SU-DHL-6 (cell line): ENCODE measurements at regions not wholly inside any gene's neighbourhood (a gene's known extent, or its start where the extent isn't known, plus 50 kb on each side); places are given as distances from the start of the nearest gene placed in this dataset.

Experiments
- H2AFZ ChIP-seq: fragments of 200-600 bp; sonication (generic); 2 replicates; pipeline ENCODE4 v1.6.1; 2014; ENCODE audit warnings: low read depth, mild to moderate bottlenecking, moderate library complexity, mixed read lengths, antibody characterized with exemption, low read length; ENCODE audit not compliant: severe bottlenecking
- H3F3A ChIP-seq: fragments of 200-600 bp; shearing (Covaris generic); 2 replicates; pipeline ENCODE4 v1.6.0; 2016; ENCODE audit warnings: antibody characterized with exemption, mild to moderate bottlenecking; ENCODE audit not compliant: insufficient read depth
- H3K27ac ChIP-seq: fragments of 200-600 bp; sonication (generic); 2 replicates; pipeline ENCODE4 v1.5.1; 2016; ENCODE audit warnings: low read depth, mild to moderate bottlenecking, low read length, moderate library complexity, mixed read lengths
- H3K27me3 ChIP-seq: fragments of 200-600 bp; sonication (generic), shearing (Covaris generic); 2 replicates; pipeline ENCODE4 v1.6.0; 2014; ENCODE audit warnings: mild to moderate bottlenecking, low read length
- H3K36me3 ChIP-seq: fragments of 200-600 bp; sonication (generic); 2 replicates; pipeline ENCODE4 v1.6.1; 2014; ENCODE audit warnings: mild to moderate bottlenecking, low read length, mixed read lengths
- H3K4me2 ChIP-seq: fragments of 300-600, 200-600 bp; shearing (Covaris generic), sonication (generic); 2 replicates; pipeline ENCODE4 v1.6.0; 2014; ENCODE audit warnings: low read length, low read depth, mild to moderate bottlenecking; ENCODE audit not compliant: poor library complexity, severe bottlenecking
- H3K4me3 ChIP-seq: fragments of 200-600 bp; sonication (generic); 2 replicates; pipeline ENCODE4 v1.5.1; 2014; ENCODE audit warnings: antibody characterized with exemption, low read length, mild to moderate bottlenecking, mixed read lengths; ENCODE audit not compliant: insufficient read depth, poor library complexity, severe bottlenecking
- H3K79me2 ChIP-seq: fragments of 200-600 bp; sonication (generic); 2 replicates; pipeline ENCODE4 v1.6.1; 2014; ENCODE audit warnings: mild to moderate bottlenecking, low read length, moderate library complexity; ENCODE audit not compliant: insufficient read depth
- H3K9ac ChIP-seq: fragments of 200-600 bp; sonication (generic); 2 replicates; pipeline ENCODE4 v1.7.0; 2014; ENCODE audit warnings: mild to moderate bottlenecking, low read length
- H3K9me2 ChIP-seq: fragments of 200-600 bp; sonication (generic); replicated peaks from 2 replicates; pipeline ENCODE4 v1.6.1; 2014; ENCODE audit warnings: low read length; ENCODE audit not compliant: insufficient read depth
- H3K9me3 ChIP-seq: fragments of 200-600 bp; sonication (generic); 2 replicates; pipeline ENCODE4 v1.6.1; 2014; ENCODE audit warnings: low read length, mixed read lengths; ENCODE audit not compliant: insufficient read depth
- H4K20me1 ChIP-seq: fragments of 200-600 bp; sonication (generic); 2 replicates; pipeline ENCODE4 v1.6.1; 2014; ENCODE audit warnings: low read depth, mild to moderate bottlenecking, antibody characterized with exemption, low read length, moderate library complexity, mixed read lengths
- EZH2phosphoT487 ChIP-seq: fragments of 200-600 bp; sonication (generic), shearing (Covaris generic); conservative IDR thresholded peaks from 2 replicates; pipeline ENCODE4 v1.6.1; 2018; ENCODE audit warnings: mild to moderate bottlenecking, antibody characterized with exemption, low read length, moderate library complexity, mixed read lengths
- TF ChIP-seq, protein P1 (sequence below): fragments of 200-600 bp; sonication (generic); IDR thresholded peaks from one replicate; pipeline ENCODE4 v1.5.1; 2017; ENCODE audit warnings: antibody characterized with exemption, mild to moderate bottlenecking, low read length, moderate library complexity; ENCODE audit not compliant: insufficient read depth, poor library complexity, severe bottlenecking

DNA sequence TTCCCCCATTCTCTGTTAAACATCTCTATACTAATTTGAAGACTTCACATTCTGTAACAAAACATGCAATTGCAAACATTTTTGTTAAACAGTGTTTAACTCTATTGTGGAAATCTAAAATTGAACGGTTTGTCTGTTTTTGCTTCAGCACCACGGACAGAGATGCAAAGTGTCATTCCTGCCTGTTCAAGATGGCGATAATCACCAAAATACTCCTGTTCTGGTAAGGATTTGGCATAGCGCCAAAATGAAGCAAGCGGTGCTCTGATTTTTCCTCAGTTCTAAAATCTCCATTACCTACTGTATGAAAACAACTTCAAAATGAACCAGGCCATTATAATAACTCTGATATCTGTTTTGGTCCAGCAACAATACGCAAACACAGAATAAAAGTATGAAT is 129.7 kb upstream of the TUSC7 start:
- H4K20me1 ChIP-seq: no peaks in the 10 kb centered on the region
- H3K36me3 ChIP-seq: no peaks in the 10 kb centered on the region
- H2AFZ ChIP-seq: no peak overlapping the region
- H3F3A ChIP-seq: no peaks in the 10 kb centered on the region
- H3K9me2 ChIP-seq: no peaks in the 10 kb centered on the region
- no peak overlapping the region for H3K27ac ChIP-seq
- no peaks in the 10 kb centered on the region for H3K9me3 ChIP-seq
- no peak overlapping the region for H3K4me2 ChIP-seq
- TF ChIP-seq, protein P1, sequence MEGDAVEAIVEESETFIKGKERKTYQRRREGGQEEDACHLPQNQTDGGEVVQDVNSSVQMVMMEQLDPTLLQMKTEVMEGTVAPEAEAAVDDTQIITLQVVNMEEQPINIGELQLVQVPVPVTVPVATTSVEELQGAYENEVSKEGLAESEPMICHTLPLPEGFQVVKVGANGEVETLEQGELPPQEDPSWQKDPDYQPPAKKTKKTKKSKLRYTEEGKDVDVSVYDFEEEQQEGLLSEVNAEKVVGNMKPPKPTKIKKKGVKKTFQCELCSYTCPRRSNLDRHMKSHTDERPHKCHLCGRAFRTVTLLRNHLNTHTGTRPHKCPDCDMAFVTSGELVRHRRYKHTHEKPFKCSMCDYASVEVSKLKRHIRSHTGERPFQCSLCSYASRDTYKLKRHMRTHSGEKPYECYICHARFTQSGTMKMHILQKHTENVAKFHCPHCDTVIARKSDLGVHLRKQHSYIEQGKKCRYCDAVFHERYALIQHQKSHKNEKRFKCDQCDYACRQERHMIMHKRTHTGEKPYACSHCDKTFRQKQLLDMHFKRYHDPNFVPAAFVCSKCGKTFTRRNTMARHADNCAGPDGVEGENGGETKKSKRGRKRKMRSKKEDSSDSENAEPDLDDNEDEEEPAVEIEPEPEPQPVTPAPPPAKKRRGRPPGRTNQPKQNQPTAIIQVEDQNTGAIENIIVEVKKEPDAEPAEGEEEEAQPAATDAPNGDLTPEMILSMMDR: no peak
- TF ChIP-seq EZH2phosphoT487: no peak
- H3K27me3 ChIP-seq: no peaks in the 10 kb centered on the region
- H3K9ac ChIP-seq: no peak overlapping the region
- H3K4me3 ChIP-seq: no peak overlapping the region
- no peaks in the 10 kb centered on the region for H3K79me2 ChIP-seq

DNA sequence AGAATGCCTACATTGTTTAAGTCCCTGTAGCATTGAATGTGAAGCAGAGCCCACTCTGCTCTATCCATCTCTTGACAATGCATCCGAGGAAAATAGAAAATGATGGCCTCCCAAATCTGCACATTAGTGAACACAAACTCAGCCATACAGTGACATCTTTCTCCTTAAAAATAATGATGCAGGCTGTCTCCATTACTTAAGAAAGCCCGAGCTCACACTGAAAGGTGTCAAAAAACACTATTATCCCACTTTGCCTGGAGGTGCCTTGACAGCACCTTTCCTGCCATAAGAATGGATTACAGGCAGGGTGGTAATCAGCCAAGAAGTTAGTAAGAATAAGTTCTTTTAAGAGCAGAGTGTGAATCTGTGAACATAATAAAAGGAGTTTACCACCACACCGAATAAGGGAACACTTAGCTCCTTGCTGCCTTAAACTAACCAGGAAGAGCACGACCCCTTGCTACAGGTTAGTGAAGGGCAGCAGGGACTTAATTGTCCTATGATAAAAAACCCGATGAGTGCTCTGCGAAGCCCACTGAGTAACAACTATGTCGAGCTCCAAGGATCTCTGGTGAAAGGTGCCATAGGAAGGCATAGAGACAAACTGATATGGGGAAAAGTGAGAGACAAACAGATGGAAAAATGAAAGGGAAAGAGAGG is 123.2 kb upstream of the TUSC7 start:
- Histone ChIP-seq H3K4me3 (no peak overlapping the region), H3K27ac (no peak overlapping the region), H3K9me2 (no peaks in the 10 kb centered on the region), H4K20me1 (no peaks in the 10 kb centered on the region), H3K36me3 (no peaks in the 10 kb centered on the region), H3F3A (no peaks in the 10 kb centered on the region), H3K79me2 (no peaks in the 10 kb centered on the region), H3K4me2 (no peak overlapping the region), H3K9ac (no peak overlapping the region), H3K9me3 (no peaks in the 10 kb centered on the region), H2AFZ (no peak overlapping the region), H3K27me3 (no peaks in the 10 kb centered on the region)
- TF ChIP-seq, protein P1: no peak
- TF ChIP-seq EZH2phosphoT487: no peak

DNA sequence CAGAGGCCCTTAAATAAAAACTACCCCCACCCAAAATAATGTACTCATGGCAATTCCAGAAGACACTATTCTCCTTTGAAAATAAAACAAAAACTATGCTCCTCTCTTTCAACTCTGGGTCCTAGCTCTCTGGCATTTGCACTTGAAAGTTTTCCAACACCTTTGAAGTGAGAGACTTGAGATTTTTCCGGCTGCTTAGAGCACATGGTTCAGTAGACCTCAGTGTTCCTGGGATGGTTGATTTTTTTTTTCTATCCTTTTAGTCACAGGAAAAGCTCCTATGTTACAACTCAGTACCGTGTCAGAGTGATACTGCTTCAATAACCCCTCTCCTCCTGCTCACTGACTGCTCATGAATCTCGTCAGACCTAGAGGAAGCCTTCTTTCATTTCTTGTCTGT is 118.3 kb upstream of the TUSC7 start:
- Histone ChIP-seq H4K20me1 (no peaks in the 10 kb centered on the region), H3K9me2 (no peaks in the 10 kb centered on the region), H3F3A (no peaks in the 10 kb centered on the region), H3K9ac (no peak overlapping the region), H3K36me3 (no peaks in the 10 kb centered on the region), H3K9me3 (no peaks in the 10 kb centered on the region), H3K4me3 (no peak overlapping the region), H3K27me3 (no peaks in the 10 kb centered on the region), H3K4me2 (no peak overlapping the region), H3K79me2 (no peaks in the 10 kb centered on the region), H3K27ac (no peak overlapping the region), H2AFZ (no peak overlapping the region)
- no peak for TF ChIP-seq EZH2phosphoT487
- TF ChIP-seq, protein P1: no peak
